Right lung (tissue), 2 donors: ENCODE measurements at regions not wholly inside any gene's neighbourhood (a gene's known extent, or its start where the extent isn't known, plus 50 kb on each side); places are given as distances from the start of the nearest gene placed in this dataset.
A peak's percentile ranks its signal among the peaks of the same experiment; 100 is the strongest.

Experiments
- DNase-seq, 2 donors: peaks; one replicate each; pipeline ENCODE4 v3.0.0-alpha.2; 2013

DNA sequence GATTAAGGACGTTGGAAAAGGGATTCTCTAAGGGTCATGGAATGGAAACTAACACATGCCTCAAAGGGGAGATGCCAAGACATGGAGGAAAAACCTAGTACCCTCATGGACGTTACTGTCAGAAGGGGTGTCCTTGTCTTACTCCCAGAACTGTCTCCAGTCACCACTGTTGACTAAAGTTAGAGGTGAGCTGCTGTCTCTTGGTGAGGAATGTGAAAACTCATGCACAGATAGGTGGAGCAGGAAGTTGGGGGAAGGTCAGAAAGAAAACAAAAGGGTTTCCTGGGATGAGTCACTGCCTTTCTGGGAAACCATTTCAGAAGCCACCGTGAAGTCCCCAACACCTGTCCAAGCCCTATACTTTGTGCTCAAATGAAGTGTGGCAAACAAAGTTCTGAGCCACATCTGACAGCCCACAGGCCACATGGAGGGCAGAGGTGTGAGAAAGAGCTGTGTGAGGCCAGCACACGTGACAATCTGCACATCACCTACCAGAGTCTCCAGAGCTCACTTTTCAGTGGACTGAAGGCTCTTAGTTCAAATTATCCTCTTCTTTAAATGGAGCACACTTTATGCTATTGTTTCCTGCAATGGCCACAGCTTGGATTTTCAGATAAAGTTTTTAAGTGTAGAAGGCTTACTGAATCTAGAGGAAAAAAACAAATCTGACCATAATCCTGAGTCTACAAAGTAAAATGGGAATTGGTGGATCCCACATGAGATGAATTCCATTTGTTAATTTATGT, 92.9 kb upstream of the EGLN3 start:
- no peak for DNase-seq

DNA sequence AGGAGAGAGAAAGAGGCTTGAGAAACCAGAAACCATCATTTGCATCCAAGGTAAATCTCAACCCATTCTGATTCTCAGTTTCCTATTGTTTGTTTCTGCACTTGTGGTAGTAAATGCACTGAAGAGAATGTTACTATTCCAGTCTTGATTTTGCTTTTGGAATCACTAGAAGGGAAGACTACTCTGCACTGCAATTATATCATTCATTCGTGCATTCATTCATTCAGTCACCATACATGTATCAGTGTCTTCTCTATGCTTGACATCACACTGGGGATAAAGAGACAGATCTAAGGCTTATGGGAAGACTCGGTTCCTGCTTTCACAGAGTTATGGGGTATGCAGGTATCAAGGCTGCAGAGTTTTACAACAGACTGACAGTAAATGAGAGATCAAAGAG, 90.3 kb upstream of the EGLN3 start:
- no peak for DNase-seq

GRCh38 chr14:34040766-34041165, 89.9 kb upstream of the EGLN3 start:
- no peak for DNase-seq

GRCh38 chr14:34039428-34040047, 88.7 kb upstream of the EGLN3 start:
- no peak for DNase-seq

DNA sequence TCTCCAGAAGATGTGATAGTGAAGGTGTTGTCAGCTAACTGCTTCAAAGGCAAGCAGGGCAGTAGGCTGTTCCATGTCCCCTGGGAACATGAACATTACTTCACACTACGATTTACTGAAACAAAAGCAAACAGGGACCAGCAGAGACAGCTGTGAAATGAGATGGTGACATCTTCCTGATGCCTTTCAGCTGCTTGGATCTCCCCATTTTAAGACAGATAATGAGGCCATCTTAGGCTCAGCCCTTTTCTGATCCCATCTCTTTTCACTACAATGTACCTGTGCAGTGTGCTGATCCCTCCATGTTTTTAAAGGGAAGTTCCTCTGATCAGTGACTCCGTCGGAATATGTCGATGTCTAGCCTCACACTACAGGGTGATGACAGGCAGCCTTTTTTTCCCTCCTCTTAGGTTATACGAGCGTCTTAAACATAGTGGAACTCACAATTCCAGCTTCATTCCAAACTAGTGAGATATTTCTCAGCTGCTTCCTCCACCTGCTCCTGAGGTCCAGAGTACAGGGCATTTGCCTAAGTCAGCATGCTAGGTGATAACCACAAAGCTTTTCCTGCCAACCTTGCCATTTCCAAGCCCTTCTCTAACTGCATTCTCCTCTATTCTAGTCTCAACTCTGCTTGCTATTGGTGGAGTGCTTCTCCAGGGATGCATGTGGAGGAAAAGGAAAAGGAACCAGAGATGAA, 87.6 kb upstream of the EGLN3 start:
- no peak for DNase-seq

DNA sequence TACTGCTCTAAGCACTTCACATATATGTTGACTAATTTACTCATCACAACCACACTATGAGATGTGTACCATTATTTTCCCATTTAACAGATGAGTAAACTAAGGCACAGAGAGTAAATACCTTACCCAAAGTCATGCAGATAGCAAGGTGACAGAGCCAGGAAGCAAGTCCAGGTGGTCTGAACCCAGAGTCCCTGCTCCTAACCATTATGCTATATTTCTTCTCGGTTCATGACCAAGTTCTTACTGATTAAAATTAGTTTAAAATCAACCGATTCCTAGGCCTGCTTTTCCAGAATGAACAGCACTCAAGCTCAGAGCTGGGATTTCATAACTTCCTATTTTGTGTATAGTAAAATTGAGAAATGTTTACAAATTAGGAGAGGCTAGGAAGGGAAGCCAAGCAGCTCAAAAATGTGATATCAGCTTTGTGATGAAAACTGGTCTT, 85.5 kb upstream of the EGLN3 start:
- DNase-seq: peak; percentile 63 to 79

- DNase-seq: no peak
Measured at GRCh38 chr14:34035934-34036250, 85.0 kb upstream of the EGLN3 start.

- no peak for DNase-seq
Measured at GRCh38 chr14:34035177-34035933, 84.5 kb upstream of the EGLN3 start.

DNA sequence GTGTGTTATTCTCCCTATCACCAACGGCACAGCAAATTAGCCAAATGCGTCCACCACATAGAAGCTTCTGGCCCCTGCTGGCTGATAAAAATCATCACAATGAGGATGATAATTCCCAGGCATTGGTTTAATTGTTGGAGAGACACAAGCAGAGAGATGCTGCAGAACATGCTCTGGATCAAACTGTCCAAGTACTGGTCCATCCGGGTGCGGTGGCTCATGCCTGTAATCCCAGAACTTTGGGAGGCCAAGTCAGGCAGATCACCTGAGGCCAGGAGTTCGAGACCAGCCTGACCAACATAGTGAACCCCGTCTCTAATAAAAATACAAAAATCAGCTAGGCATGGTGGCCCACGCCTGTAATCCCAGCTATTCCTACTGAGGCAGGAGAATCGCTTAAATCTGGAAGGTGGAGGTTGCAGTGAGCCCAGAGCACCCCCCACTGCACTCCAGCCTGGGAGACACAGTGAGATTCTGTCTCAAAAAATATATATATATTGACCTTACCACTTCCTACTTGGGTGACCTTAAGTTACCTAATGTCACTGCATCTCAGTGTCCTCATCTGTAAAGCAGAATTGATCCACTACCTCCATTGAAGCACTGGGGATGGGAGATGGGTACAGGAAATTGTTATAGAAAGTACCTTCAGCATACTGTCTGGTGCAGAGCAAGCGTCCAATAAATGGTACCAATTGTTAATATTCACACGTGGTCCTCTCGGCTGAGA, 83.7 kb upstream of the EGLN3 start:
- no peak for DNase-seq

- DNase-seq: no peak
Measured at GRCh38 chr14:34032720-34033119, 81.8 kb upstream of the EGLN3 start.

DNA sequence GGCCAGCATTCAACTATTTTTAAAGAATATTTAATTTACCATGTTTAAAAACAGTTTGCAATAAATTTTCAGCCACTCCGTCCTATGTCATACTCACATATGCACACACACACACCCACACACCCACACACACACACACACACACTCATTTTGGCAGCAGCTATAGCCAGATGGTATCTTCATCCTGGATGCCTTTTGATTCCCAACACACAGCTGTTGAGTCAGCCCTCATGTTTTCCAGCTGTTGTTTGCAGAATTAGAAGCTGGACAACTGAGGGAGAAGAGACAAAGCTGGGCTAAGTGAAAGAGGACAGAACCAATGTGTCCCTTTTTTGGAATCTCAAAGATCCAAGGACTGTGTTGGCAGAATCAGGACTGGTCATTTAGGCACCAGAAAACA, 80.0 kb upstream of the EGLN3 start:
- DNase-seq: peak; percentile 88 to 92

DNA sequence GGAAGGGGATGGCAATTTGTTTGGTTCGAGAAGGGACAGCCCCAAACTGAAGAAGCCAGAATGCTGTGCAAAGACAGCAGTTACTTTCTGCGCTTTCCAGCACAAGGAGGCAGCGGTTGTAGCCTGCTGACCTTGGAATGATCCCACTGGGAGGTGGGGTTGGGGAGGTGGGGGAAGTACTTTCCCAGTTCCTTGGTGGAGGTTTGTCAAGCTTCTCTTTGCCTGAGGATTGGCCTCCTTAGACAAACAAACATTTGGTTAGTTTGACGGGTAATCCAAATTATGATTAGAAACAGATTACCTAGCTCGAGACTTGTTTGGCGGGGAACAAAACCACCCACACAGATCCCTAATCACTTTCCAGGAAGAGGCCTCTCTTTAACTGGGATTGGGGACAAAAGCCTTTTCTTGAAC, 79.1 kb upstream of the EGLN3 start:
- DNase-seq: no peak

DNA sequence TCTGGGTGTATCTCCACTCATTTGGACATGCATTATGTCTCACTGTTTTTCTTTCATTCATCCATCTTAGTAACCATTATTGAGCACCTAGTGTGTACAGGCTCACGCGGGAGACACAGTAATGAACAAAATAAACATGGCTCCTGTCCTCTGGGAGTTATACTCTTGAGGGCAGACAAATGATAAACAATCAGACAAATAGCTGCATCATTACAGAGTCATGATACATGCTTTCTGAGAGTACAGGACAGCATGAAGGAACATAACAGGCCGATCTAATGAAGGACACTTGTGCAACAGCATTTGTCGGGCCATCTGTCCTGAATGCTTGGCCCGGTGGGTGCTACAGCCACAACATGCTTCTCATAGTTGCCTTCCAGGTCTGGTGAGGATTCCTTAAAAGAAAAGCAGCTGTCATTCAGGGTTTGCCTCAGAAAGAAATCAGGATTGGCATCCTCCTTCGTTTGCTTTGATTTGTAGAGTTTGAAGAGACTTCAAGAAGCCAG, 77.2 kb upstream of the EGLN3 start:
- no peak for DNase-seq

DNA sequence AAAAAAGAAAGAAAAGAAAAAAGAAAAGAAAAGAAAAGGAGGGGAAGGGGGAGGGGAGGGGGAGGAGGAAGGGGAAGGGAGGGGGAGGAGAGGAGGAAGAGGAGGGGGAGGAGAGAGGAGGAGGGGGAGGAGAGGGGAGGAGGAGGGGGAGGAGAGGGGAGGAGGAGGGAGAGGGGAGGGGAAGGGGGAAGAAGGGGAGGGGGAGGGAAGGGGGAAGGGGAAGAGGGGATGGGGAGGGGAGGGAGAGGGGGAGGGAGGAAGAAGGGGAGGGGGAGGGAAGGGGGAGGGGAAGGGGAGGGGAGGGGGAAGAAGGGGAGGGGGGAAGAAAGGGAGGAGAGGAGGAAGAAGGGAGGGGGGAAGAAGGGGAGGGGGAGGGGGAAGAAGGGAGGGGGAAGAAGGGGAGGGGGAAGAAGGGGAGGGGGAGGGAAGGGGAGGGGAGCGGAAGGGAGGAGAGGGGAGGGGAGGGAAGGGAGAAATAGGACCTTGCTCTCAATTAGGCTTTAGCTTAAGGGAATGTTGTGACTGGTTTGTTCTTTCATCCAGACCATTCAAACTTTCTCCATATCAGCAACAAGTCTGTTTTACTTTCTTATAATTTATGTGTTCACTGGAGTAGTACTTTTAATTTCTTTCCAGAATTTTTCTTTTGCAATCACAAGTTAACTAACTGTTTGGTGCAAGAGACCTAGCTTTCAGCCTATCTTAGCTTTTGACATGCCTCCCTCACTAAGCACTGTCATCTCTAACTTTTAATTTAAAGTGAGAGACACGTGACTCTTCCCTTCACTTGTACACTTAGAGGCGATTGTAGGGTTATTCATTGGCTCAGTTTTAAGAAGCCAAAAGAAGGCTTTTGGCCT, 76.5 kb upstream of the EGLN3 start:
- no peak for DNase-seq

GRCh38 chr14:34025325-34026017, 74.6 kb upstream of the EGLN3 start:
- no peak for DNase-seq

DNA sequence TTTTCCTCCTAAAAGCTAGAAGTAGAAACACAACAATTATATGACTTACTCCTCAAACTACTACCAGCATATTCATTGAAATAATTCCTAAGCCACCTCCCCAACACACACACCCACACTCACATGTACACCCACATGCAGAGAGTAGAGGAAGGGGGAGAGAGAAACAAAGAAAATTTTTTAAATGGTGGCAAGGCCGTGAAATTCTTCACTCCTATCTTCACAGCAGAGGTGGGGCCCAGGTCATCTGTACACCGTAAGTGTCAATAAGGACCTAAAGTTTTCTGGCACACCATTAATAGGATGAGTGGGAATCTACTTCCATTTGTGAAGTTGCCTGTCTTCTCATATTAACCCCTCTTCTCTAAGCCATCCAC, 73.9 kb upstream of the EGLN3 start:
- no peak for DNase-seq

- no peak for DNase-seq
Measured at GRCh38 chr14:34023824-34024767, 73.2 kb upstream of the EGLN3 start.

GRCh38 chr14:34021096-34021495, 70.2 kb upstream of the EGLN3 start:
- no peak for DNase-seq

DNA sequence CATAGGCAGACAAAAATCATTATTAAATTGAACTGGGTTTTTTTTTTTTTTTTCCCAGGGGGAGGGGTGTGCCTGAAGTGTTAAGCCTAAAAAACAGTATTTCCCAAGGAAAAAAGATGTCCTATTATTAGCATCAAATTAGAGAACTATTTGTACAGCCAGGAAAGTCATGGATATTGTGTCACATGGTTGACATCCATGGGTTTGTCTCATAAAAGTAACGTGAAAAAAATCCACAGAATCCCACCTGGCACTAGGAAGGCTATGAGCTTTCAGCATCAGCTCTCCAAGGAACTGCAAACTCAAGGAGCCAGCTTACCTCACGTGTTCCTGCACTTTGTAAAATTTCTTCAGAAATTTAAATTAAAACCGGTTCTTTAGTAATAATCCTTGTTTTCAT, 69.1 kb upstream of the EGLN3 start:
- no peak for DNase-seq
